ENCODE measurements at regions not wholly inside any gene's neighbourhood (a gene's known extent, or its start where the extent isn't known, plus 50 kb on each side); places are given as distances from the start of the nearest gene placed in this dataset.

DNA sequence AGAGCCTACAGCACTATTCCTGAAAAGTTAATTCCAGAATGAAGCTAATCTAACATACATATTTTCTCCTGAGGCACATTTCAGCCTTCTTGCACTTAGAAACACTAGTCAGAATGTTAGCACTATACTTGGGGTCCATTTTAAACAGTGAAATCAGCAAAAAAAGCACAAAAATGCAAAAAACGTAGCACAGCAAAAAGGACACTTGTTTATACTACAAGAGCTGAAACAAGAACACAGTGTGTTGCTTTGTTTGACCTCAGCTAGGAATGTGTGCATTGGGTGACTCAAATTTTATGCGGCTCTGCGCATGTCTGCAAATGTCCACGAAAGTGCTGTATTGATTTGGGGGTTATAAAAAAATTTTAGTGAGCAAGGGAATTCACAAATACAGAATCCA is 226.2 kb downstream of the KCNRG start:
- TF ChIP-seq, protein P1, sequence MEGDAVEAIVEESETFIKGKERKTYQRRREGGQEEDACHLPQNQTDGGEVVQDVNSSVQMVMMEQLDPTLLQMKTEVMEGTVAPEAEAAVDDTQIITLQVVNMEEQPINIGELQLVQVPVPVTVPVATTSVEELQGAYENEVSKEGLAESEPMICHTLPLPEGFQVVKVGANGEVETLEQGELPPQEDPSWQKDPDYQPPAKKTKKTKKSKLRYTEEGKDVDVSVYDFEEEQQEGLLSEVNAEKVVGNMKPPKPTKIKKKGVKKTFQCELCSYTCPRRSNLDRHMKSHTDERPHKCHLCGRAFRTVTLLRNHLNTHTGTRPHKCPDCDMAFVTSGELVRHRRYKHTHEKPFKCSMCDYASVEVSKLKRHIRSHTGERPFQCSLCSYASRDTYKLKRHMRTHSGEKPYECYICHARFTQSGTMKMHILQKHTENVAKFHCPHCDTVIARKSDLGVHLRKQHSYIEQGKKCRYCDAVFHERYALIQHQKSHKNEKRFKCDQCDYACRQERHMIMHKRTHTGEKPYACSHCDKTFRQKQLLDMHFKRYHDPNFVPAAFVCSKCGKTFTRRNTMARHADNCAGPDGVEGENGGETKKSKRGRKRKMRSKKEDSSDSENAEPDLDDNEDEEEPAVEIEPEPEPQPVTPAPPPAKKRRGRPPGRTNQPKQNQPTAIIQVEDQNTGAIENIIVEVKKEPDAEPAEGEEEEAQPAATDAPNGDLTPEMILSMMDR (IDR thresholded peaks at IDR 0.05; ENCODE audit: borderline replicate concordance, extremely low read depth, low read length, poor library complexity, severe bottlenecking) = no peak
- no peak for TF ChIP-seq EZH2 (IDR thresholded peaks at IDR 0.05; ENCODE audit: borderline replicate concordance, low read depth, low read length, severe bottlenecking)
